HL-60 (cell line): ENCODE measurements at regions not wholly inside any gene's neighbourhood (a gene's known extent, or its start where the extent isn't known, plus 50 kb on each side); places are given as distances from the start of the nearest gene placed in this dataset.

Experiments used
- DNase-seq, 2 experiments: peaks; one replicate each; pipeline ENCODE4 v3.0.0-alpha.2; 2010 to 2020; ENCODE audit warnings: low read depth in 1 of 2, low spot score in 1 of 2
- H3K27ac ChIP-seq: fragments of 250-450 bp; sonication (Bioruptor Pico); replicated peaks from 2 replicates; pipeline ENCODE4 v1.5.1; 2020; ENCODE audit warnings: mild to moderate bottlenecking, moderate library complexity
- H3K27me3 ChIP-seq: fragments of 250-450 bp; sonication (Bioruptor Pico); 2 replicates; pipeline ENCODE4 v1.5.1; 2021; ENCODE audit warnings: mild to moderate bottlenecking, moderate library complexity; ENCODE audit not compliant: insufficient read depth, poor library complexity, severe bottlenecking
- H3K4me3 ChIP-seq: replicated peaks from 2 replicates; pipeline ENCODE4 v1.5.1; 2011; ENCODE audit warnings: mild to moderate bottlenecking, control low read depth, low read length; ENCODE audit not compliant: insufficient read depth
- GABPA ChIP-seq: IDR thresholded peaks from 2 replicates; pipeline ENCODE4 v1.6.1; 2012; ENCODE audit warnings: low read depth
- POLR2AphosphoS5 ChIP-seq: IDR thresholded peaks from 2 replicates; pipeline ENCODE4 v1.6.1; 2012; ENCODE audit warnings: low read depth
- SPI1 ChIP-seq: IDR thresholded peaks from 2 replicates; pipeline ENCODE4 v1.6.1; 2012; ENCODE audit warnings: low read depth, mild to moderate bottlenecking, borderline replicate concordance
- TF ChIP-seq, protein P1 (sequence below): IDR thresholded peaks from one replicate; pipeline ENCODE4 v1.5.1; 2011; ENCODE audit warnings: low read length, control low read depth, inconsistent platforms; ENCODE audit not compliant: insufficient read depth
- TF ChIP-seq, protein P2 (sequence below): IDR thresholded peaks from 2 replicates; pipeline ENCODE4 v1.6.1; 2012; ENCODE audit warnings: low read depth; ENCODE audit not compliant: insufficient replicate concordance

DNA sequence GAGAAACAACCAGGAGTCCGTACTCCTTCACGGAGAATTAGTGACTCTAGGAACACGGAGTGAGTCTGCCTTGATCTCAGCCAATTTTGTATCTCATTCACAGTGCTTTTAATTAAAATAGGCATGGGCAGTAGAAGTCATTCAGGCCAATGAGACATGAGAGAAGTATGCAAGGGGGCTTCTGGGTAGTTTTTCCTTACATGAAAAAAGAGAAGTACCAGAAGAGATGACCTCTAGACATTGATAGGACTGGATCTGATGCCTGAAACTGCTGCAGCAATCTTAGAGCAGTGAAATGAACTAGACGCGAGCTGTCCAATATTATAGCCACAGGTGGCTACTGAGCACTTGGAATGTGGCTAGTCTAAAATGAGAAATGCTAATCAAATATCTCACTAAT lies 187.7 kb upstream of the TLE4 start:
- no peaks in the 10 kb centered on the region for H3K27me3 ChIP-seq
- TF ChIP-seq GABPA (no peak), SPI1 (no peak), POLR2AphosphoS5 (no peak)
- TF ChIP-seq, protein P1, sequence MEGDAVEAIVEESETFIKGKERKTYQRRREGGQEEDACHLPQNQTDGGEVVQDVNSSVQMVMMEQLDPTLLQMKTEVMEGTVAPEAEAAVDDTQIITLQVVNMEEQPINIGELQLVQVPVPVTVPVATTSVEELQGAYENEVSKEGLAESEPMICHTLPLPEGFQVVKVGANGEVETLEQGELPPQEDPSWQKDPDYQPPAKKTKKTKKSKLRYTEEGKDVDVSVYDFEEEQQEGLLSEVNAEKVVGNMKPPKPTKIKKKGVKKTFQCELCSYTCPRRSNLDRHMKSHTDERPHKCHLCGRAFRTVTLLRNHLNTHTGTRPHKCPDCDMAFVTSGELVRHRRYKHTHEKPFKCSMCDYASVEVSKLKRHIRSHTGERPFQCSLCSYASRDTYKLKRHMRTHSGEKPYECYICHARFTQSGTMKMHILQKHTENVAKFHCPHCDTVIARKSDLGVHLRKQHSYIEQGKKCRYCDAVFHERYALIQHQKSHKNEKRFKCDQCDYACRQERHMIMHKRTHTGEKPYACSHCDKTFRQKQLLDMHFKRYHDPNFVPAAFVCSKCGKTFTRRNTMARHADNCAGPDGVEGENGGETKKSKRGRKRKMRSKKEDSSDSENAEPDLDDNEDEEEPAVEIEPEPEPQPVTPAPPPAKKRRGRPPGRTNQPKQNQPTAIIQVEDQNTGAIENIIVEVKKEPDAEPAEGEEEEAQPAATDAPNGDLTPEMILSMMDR, result no peak
- TF ChIP-seq, protein P2, sequence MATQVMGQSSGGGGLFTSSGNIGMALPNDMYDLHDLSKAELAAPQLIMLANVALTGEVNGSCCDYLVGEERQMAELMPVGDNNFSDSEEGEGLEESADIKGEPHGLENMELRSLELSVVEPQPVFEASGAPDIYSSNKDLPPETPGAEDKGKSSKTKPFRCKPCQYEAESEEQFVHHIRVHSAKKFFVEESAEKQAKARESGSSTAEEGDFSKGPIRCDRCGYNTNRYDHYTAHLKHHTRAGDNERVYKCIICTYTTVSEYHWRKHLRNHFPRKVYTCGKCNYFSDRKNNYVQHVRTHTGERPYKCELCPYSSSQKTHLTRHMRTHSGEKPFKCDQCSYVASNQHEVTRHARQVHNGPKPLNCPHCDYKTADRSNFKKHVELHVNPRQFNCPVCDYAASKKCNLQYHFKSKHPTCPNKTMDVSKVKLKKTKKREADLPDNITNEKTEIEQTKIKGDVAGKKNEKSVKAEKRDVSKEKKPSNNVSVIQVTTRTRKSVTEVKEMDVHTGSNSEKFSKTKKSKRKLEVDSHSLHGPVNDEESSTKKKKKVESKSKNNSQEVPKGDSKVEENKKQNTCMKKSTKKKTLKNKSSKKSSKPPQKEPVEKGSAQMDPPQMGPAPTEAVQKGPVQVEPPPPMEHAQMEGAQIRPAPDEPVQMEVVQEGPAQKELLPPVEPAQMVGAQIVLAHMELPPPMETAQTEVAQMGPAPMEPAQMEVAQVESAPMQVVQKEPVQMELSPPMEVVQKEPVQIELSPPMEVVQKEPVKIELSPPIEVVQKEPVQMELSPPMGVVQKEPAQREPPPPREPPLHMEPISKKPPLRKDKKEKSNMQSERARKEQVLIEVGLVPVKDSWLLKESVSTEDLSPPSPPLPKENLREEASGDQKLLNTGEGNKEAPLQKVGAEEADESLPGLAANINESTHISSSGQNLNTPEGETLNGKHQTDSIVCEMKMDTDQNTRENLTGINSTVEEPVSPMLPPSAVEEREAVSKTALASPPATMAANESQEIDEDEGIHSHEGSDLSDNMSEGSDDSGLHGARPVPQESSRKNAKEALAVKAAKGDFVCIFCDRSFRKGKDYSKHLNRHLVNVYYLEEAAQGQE, result no peak
- no peak for DNase-seq
- H3K27ac ChIP-seq, result no peak overlapping the region
- H3K4me3 ChIP-seq, result no peak overlapping the region

GRCh38 chr9:79384501-79384900 lies 187.3 kb upstream of the TLE4 start:
- Histone ChIP-seq H3K4me3 (no peak overlapping the region), H3K27ac (no peak overlapping the region), H3K27me3 (no peaks in the 10 kb centered on the region)
- DNase-seq, result no peak
- TF ChIP-seq GABPA (no peak), SPI1 (no peak), POLR2AphosphoS5 (no peak)
- TF ChIP-seq, protein P1, result no peak
- TF ChIP-seq, protein P2, result no peak

GRCh38 chr9:79387101-79387835 lies 184.5 kb upstream of the TLE4 start:
- Histone ChIP-seq H3K4me3 (no peak overlapping the region), H3K27ac (no peak overlapping the region), H3K27me3 (no peaks in the 10 kb centered on the region)
- TF ChIP-seq, protein P2, result no peak
- TF ChIP-seq, protein P1, result no peak
- TF ChIP-seq POLR2AphosphoS5 (no peak), GABPA (no peak), SPI1 (no peak)
- no peak for DNase-seq
